OCI-LY1 (cell line): ENCODE measurements at regions not wholly inside any gene's neighbourhood (a gene's known extent, or its start where the extent isn't known, plus 50 kb on each side); places are given as distances from the start of the nearest gene placed in this dataset.

Source experiments
- H2AFZ ChIP-seq: fragments of 200-600 bp; sonication (generic), shearing (Covaris generic); 2 replicates; pipeline ENCODE4 v1.6.0; 2014; ENCODE audit warnings: antibody characterized with exemption, mild to moderate bottlenecking, low read length
- H3F3A ChIP-seq: fragments of 200-600 bp; sonication (generic), shearing (Covaris generic); 2 replicates; pipeline ENCODE4 v1.6.0; 2014; ENCODE audit warnings: mild to moderate bottlenecking, antibody characterized with exemption, low read length, moderate library complexity; ENCODE audit not compliant: insufficient read depth
- H3K27ac ChIP-seq: fragments of 200-600 bp; sonication (generic); 2 replicates; pipeline ENCODE4 v1.5.1; 2014; ENCODE audit warnings: low read length, mixed run types, mild to moderate bottlenecking, low read depth; ENCODE audit not compliant: poor library complexity, severe bottlenecking
- H3K27me3 ChIP-seq: fragments of 200-600 bp; sonication (generic); 2 replicates; pipeline ENCODE4 v1.6.0; 2014; ENCODE audit warnings: antibody characterized with exemption, mild to moderate bottlenecking, low read length, moderate library complexity; ENCODE audit not compliant: insufficient read depth
- H3K36me3 ChIP-seq: fragments of 200-600 bp; sonication (generic); 2 replicates; pipeline ENCODE4 v1.6.1; 2014; ENCODE audit warnings: mild to moderate bottlenecking, antibody characterized with exemption, low read length, moderate library complexity, mixed read lengths; ENCODE audit not compliant: insufficient read depth
- H3K4me1 ChIP-seq: fragments of 200-600 bp; sonication (generic); 2 replicates; pipeline ENCODE4 v1.5.1; 2014; ENCODE audit warnings: mild to moderate bottlenecking, low read length, moderate library complexity; ENCODE audit not compliant: insufficient read depth, severe bottlenecking
- H3K4me2 ChIP-seq: fragments of 200-600 bp; sonication (generic), shearing (Covaris generic); 2 replicates; pipeline ENCODE4 v1.6.1; 2014; ENCODE audit warnings: low read length
- H3K4me3 ChIP-seq: fragments of 200-600 bp; sonication (generic); 2 replicates; pipeline ENCODE4 v1.5.1; 2014; ENCODE audit warnings: low read length, low read depth, mild to moderate bottlenecking, mixed read lengths; ENCODE audit not compliant: poor library complexity, severe bottlenecking
- H3K79me2 ChIP-seq: fragments of 200-600 bp; shearing (Covaris generic); 2 replicates; pipeline ENCODE4 v1.6.1; 2016; ENCODE audit warnings: mixed run types, low read length, mixed read lengths; ENCODE audit not compliant: insufficient read depth
- H3K9ac ChIP-seq: fragments of 200-600 bp; sonication (generic), shearing (Covaris generic); 2 replicates; pipeline ENCODE4 v1.6.1; 2014; ENCODE audit warnings: mild to moderate bottlenecking, low read length, mixed read lengths
- H3K9me2 ChIP-seq: fragments of 200-600 bp; sonication (generic), shearing (Covaris generic); 2 replicates; pipeline ENCODE4 v1.6.1; 2014; ENCODE audit warnings: low read depth, mild to moderate bottlenecking, low read length, mixed read lengths
- H3K9me3 ChIP-seq: fragments of 200-600 bp; shearing (Covaris generic); 2 replicates; pipeline ENCODE4 v1.6.1; 2014; ENCODE audit warnings: low read length, mixed read lengths
- H4K20me1 ChIP-seq: fragments of 200-600 bp; sonication (generic), shearing (Covaris generic); 2 replicates; pipeline ENCODE4 v1.6.0; 2016; ENCODE audit warnings: mild to moderate bottlenecking, low read length; ENCODE audit not compliant: insufficient read depth
- CTCF ChIP-seq: fragments of 200-600 bp; sonication (generic), shearing (Covaris generic); IDR thresholded peaks from 2 replicates; pipeline ENCODE4 v1.5.1; 2017; ENCODE audit warnings: mild to moderate bottlenecking, antibody characterized with exemption, low read length, moderate library complexity, mixed read lengths
- EZH2 ChIP-seq: fragments of 200-600 bp; sonication (generic), shearing (Covaris generic); IDR thresholded peaks from 2 replicates; pipeline ENCODE4 v1.8.0; 2017; ENCODE audit warnings: borderline replicate concordance, mixed run types, mild to moderate bottlenecking, antibody characterized with exemption, low read length, moderate library complexity, mixed read lengths

- Histone ChIP-seq H3K79me2 (no peaks in the 10 kb centered on the region), H3K9me3 (no peaks in the 10 kb centered on the region), H3K27me3 (no peaks in the 10 kb centered on the region), H3K27ac (no peak overlapping the region), H3K9me2 (no peaks in the 10 kb centered on the region), H3K4me2 (no peak overlapping the region), H3F3A (no peaks in the 10 kb centered on the region), H3K36me3 (no peaks in the 10 kb centered on the region), H4K20me1 (no peaks in the 10 kb centered on the region), H3K4me1 (no peaks in the 10 kb centered on the region), H3K9ac (no peak overlapping the region), H2AFZ (no peak overlapping the region), H3K4me3 (no peak overlapping the region)
- TF ChIP-seq EZH2 (no peak), CTCF (no peak)
Observed at GRCh38 chr4:12644261-12644660, 839.9 kb downstream of the RAB28 start.

DNA sequence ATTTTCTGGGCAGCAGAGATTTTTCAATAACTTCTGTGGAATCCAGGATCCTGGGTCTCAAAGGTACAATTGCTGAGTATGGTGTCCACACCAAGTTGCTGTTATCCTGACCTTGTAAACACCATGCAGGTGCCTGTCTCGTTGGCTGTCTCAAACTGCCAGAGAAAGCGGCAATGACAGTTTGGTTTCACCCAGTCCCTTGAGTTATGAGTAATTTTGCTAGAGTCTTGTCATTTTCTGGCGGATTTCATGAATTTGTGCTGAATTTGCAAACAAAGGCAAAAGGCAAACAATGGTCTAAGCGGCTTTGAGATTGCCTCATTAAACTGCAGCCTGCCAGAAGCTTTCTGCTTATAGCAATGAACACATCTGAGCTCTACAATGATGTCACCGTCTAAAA is 847.9 kb downstream of the RAB28 start:
- H3K79me2 ChIP-seq, result no peaks in the 10 kb centered on the region
- H3K9me3 ChIP-seq, result no peaks in the 10 kb centered on the region
- H3K27me3 ChIP-seq, result no peaks in the 10 kb centered on the region
- no peak overlapping the region for H2AFZ ChIP-seq
- H3K9me2 ChIP-seq, result no peaks in the 10 kb centered on the region
- TF ChIP-seq CTCF, result no peak
- TF ChIP-seq EZH2, result no peak
- H3K36me3 ChIP-seq, result no peaks in the 10 kb centered on the region
- no peak overlapping the region for H3K27ac ChIP-seq
- no peaks in the 10 kb centered on the region for H4K20me1 ChIP-seq
- no peak overlapping the region for H3K4me2 ChIP-seq
- no peak overlapping the region for H3K4me3 ChIP-seq
- H3K4me1 ChIP-seq, result no peaks in the 10 kb centered on the region
- no peaks in the 10 kb centered on the region for H3F3A ChIP-seq
- no peak overlapping the region for H3K9ac ChIP-seq

GRCh38 chr4:12635629-12636028 is 848.5 kb downstream of the RAB28 start:
- Histone ChIP-seq H3K36me3 (no peaks in the 10 kb centered on the region), H3K9ac (no peak overlapping the region), H3K79me2 (no peaks in the 10 kb centered on the region), H3K27me3 (no peaks in the 10 kb centered on the region), H3K9me3 (no peaks in the 10 kb centered on the region), H3K4me2 (no peak overlapping the region), H3K4me1 (no peaks in the 10 kb centered on the region), H3K4me3 (no peak overlapping the region), H3F3A (no peaks in the 10 kb centered on the region), H4K20me1 (no peaks in the 10 kb centered on the region), H3K9me2 (no peaks in the 10 kb centered on the region), H2AFZ (no peak overlapping the region), H3K27ac (no peak overlapping the region)
- TF ChIP-seq EZH2 (no peak), CTCF (no peak)
